WTC11 (cell line): ENCODE measurements at regions not wholly inside any gene's neighbourhood (a gene's known extent, or its start where the extent isn't known, plus 50 kb on each side); places are given as distances from the start of the nearest gene placed in this dataset.

ENCODE experiments used
- ATAC-seq: fragments of 200-7000 bp; cut with Tn5 transposase; 2 replicates; pipeline ENCODE4 v1.10.0; 2021; ENCODE audit warnings: mild to moderate bottlenecking, moderate library complexity
- CTCF ChIA-PET: fragments of 300-600 bp; sonication (Branson Sonifier 250); formaldehyde crosslinking; loops from one replicate; lab custom pipeline; 2021; ENCODE audit warnings: antibody characterized with exemption; lab: Charles Lee
- POLR2A ChIA-PET: fragments of 350-600 bp; sonication (Branson Sonifier 250); formaldehyde crosslinking; loops from one replicate; lab custom pipeline; 2021; ENCODE audit warnings: antibody characterized with exemption; lab: Charles Lee
- DNase-seq: peaks from one replicate; pipeline ENCODE4 v3.0.0; 2021; ENCODE audit warnings: low spot score
- H3K27ac Mint-ChIP-seq: 2 replicates; pipeline ENCODE4 v1.8.0; 2021; ENCODE audit warnings: mixed read lengths
- H3K27me3 Mint-ChIP-seq: 2 replicates; pipeline ENCODE4 v1.8.0; 2021; ENCODE audit warnings: low read depth, mild to moderate bottlenecking, moderate library complexity, mixed read lengths
- H3K36me3 Mint-ChIP-seq: 2 replicates; pipeline ENCODE4 v1.8.0; 2021; ENCODE audit warnings: mixed read lengths
- H3K4me1 Mint-ChIP-seq: 2 replicates; pipeline ENCODE4 v1.8.0; 2022; ENCODE audit warnings: mixed read lengths
- H3K4me3 Mint-ChIP-seq: 2 replicates; pipeline ENCODE4 v1.8.0; 2021; ENCODE audit warnings: mild to moderate bottlenecking, moderate library complexity, mixed read lengths
- H3K9me3 Mint-ChIP-seq: 2 replicates; pipeline ENCODE4 v1.8.0; 2021; ENCODE audit warnings: mixed read lengths
- AFF4 ChIP-seq: sonication (generic); formaldehyde crosslinking; IDR thresholded peaks from 2 replicates; pipeline ENCODE4 v1.8.1; 2023; ENCODE audit warnings: mild to moderate bottlenecking, missing genetic modification reagents, borderline replicate concordance
- ATF2 ChIP-seq: sonication (generic); formaldehyde crosslinking; IDR thresholded peaks from 2 replicates; pipeline ENCODE4 v1.8.1; 2022; ENCODE audit warnings: low read depth, missing genetic modification reagents, borderline replicate concordance
- CBFB ChIP-seq: sonication (generic); formaldehyde crosslinking; IDR thresholded peaks from 2 replicates; pipeline ENCODE4 v1.8.1; 2022; ENCODE audit warnings: mild to moderate bottlenecking, low read depth, missing genetic modification reagents
- CDX4 ChIP-seq: fragments of 250-450 bp; sonication (Bioruptor Pico); IDR thresholded peaks from 2 replicates; pipeline ENCODE4 v1.9.0; 2021; ENCODE audit warnings: moderate library complexity, mild to moderate bottlenecking, inconsistent platforms, borderline replicate concordance
- ESRRA ChIP-seq: sonication (generic); formaldehyde crosslinking; IDR thresholded peaks from 2 replicates; pipeline ENCODE4 v1.8.1; 2022; ENCODE audit warnings: mild to moderate bottlenecking, missing genetic modification reagents, borderline replicate concordance
- ETV6 ChIP-seq: sonication (generic); formaldehyde crosslinking; IDR thresholded peaks from 2 replicates; pipeline ENCODE4 v1.8.1; 2022; ENCODE audit warnings: mild to moderate bottlenecking, missing genetic modification reagents
- JAZF1 ChIP-seq: fragments of 250-450 bp; sonication (Bioruptor Pico); IDR thresholded peaks from 2 replicates; pipeline ENCODE4 v1.9.0; 2021; ENCODE audit warnings: moderate library complexity, mild to moderate bottlenecking, inconsistent platforms
- NR1H2 ChIP-seq: sonication (generic); formaldehyde crosslinking; IDR thresholded peaks from 2 replicates; pipeline ENCODE4 v1.9.0; 2021; ENCODE audit warnings: mild to moderate bottlenecking, moderate library complexity, missing genetic modification reagents
- RELA ChIP-seq: sonication (generic); formaldehyde crosslinking; IDR thresholded peaks from 2 replicates; pipeline ENCODE4 v1.8.1; 2022; ENCODE audit warnings: missing genetic modification reagents, mild to moderate bottlenecking, borderline replicate concordance
- TCF7 ChIP-seq: sonication (generic); formaldehyde crosslinking; IDR thresholded peaks from 2 replicates; pipeline ENCODE4 v1.8.0; 2022; ENCODE audit warnings: mild to moderate bottlenecking, low read depth, missing genetic modification reagents, moderate library complexity
- TEAD1 ChIP-seq: sonication (generic); formaldehyde crosslinking; IDR thresholded peaks from 2 replicates; pipeline ENCODE4 v1.8.0; 2022; ENCODE audit warnings: mild to moderate bottlenecking, missing genetic modification reagents
- TEAD4 ChIP-seq: sonication (generic); formaldehyde crosslinking; IDR thresholded peaks from 2 replicates; pipeline ENCODE4 v1.8.0; 2022; ENCODE audit warnings: mild to moderate bottlenecking, missing genetic modification reagents
- ZBTB21 ChIP-seq: sonication (generic); formaldehyde crosslinking; IDR thresholded peaks from 2 replicates; pipeline ENCODE4 v1.8.1; 2023; ENCODE audit warnings: mild to moderate bottlenecking, missing genetic modification reagents, borderline replicate concordance
- ZNF219 ChIP-seq: sonication (generic); formaldehyde crosslinking; IDR thresholded peaks from 2 replicates; pipeline ENCODE4 v1.8.0; 2023; ENCODE audit warnings: missing genetic modification reagents, mild to moderate bottlenecking, borderline replicate concordance
- ZNF317 ChIP-seq: sonication (generic); formaldehyde crosslinking; IDR thresholded peaks from 2 replicates; pipeline ENCODE4 v1.8.1; 2023; ENCODE audit warnings: low read depth, mild to moderate bottlenecking, moderate library complexity, missing genetic modification reagents, borderline replicate concordance
- ZNF396 ChIP-seq: fragments of 250-450 bp; sonication (Bioruptor Pico); IDR thresholded peaks from 2 replicates; pipeline ENCODE4 v1.8.0; 2021; ENCODE audit warnings: mild to moderate bottlenecking, moderate library complexity, borderline replicate concordance
- ZNF416 ChIP-seq: fragments of 250-450 bp; sonication (Bioruptor Pico); IDR thresholded peaks from 2 replicates; pipeline ENCODE4 v1.9.0; 2021; ENCODE audit warnings: mild to moderate bottlenecking, inconsistent platforms
- ZSCAN18 ChIP-seq: fragments of 250-450 bp; sonication (Bioruptor Pico); IDR thresholded peaks from 2 replicates; pipeline ENCODE4 v2.1.2; 2022; ENCODE audit warnings: mild to moderate bottlenecking, moderate library complexity
- TF ChIP-seq, protein P1 (sequence below): sonication (generic); formaldehyde crosslinking; IDR thresholded peaks from 2 replicates; pipeline ENCODE4 v1.8.1; 2022; ENCODE audit warnings: missing genetic modification reagents, borderline replicate concordance
- TF ChIP-seq, protein P2 (sequence below): fragments of 250-450 bp; sonication (Bioruptor Pico); IDR thresholded peaks from 2 replicates; pipeline ENCODE4 v1.8.0; 2021; ENCODE audit warnings: mild to moderate bottlenecking

GRCh38 chr3:82815417-82816058 lies 1054.1 kb upstream of the GBE1 start:
- H3K4me1 Mint-ChIP-seq: peaks cover 2% of the 10 kb centered on the region; the same call in 1 of the 2 replicates
- H3K36me3 Mint-ChIP-seq: peaks cover 9% of the 10 kb centered on the region
- ChIA-PET POLR2A (no interaction called here), CTCF (no interaction called here)
- no peak overlapping the region for H3K27ac Mint-ChIP-seq
- no peaks in the 10 kb centered on the region for H3K27me3 Mint-ChIP-seq
- H3K9me3 Mint-ChIP-seq: peaks cover 20% of the 10 kb centered on the region
- no peak overlapping the region for H3K4me3 Mint-ChIP-seq
- ATAC-seq (no peak), DNase-seq (no peak)
- TF ChIP-seq ZNF317 (CRISPR knock-in tag): no peak
- TF ChIP-seq, protein P1, sequence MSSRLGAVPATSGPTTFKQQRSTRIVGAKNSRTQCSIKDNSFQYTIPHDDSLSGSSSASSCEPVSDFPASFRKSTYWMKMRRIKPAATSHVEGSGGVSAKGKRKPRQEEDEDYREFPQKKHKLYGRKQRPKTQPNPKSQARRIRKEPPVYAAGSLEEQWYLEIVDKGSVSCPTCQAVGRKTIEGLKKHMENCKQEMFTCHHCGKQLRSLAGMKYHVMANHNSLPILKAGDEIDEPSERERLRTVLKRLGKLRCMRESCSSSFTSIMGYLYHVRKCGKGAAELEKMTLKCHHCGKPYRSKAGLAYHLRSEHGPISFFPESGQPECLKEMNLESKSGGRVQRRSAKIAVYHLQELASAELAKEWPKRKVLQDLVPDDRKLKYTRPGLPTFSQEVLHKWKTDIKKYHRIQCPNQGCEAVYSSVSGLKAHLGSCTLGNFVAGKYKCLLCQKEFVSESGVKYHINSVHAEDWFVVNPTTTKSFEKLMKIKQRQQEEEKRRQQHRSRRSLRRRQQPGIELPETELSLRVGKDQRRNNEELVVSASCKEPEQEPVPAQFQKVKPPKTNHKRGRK (CRISPR knock-in tag): no peak
- no peak for TF ChIP-seq ZNF416 (CRISPR knock-in tag)
- TF ChIP-seq TEAD4 (CRISPR knock-in tag): no peak
- no peak for TF ChIP-seq CDX4 (CRISPR knock-in tag)
- no peak for TF ChIP-seq ZBTB21 (CRISPR knock-in tag)
- TF ChIP-seq TCF7 (CRISPR knock-in tag): no peak
- no peak for TF ChIP-seq RELA (CRISPR knock-in tag)
- TF ChIP-seq, protein P2, sequence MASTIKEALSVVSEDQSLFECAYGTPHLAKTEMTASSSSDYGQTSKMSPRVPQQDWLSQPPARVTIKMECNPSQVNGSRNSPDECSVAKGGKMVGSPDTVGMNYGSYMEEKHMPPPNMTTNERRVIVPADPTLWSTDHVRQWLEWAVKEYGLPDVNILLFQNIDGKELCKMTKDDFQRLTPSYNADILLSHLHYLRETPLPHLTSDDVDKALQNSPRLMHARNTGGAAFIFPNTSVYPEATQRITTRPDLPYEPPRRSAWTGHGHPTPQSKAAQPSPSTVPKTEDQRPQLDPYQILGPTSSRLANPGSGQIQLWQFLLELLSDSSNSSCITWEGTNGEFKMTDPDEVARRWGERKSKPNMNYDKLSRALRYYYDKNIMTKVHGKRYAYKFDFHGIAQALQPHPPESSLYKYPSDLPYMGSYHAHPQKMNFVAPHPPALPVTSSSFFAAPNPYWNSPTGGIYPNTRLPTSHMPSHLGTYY (CRISPR knock-in tag): no peak
- no peak for TF ChIP-seq ATF2 (CRISPR knock-in tag)
- no peak for TF ChIP-seq ESRRA (CRISPR knock-in tag)
- TF ChIP-seq CBFB: no peak
- no peak for TF ChIP-seq ZSCAN18 (CRISPR knock-in tag)
- no peak for TF ChIP-seq JAZF1 (CRISPR knock-in tag)
- no peak for TF ChIP-seq TEAD1 (CRISPR knock-in tag)
- no peak for TF ChIP-seq ETV6 (CRISPR knock-in tag)
- no peak for TF ChIP-seq NR1H2
- no peak for TF ChIP-seq AFF4 (CRISPR knock-in tag)
- TF ChIP-seq ZNF396 (CRISPR knock-in tag): no peak
- no peak for TF ChIP-seq ZNF219 (CRISPR knock-in tag)
